Endodermal cell (in vitro differentiated cells): ENCODE measurements at regions not wholly inside any gene's neighbourhood (a gene's known extent, or its start where the extent isn't known, plus 50 kb on each side); places are given as distances from the start of the nearest gene placed in this dataset.

Experiments used
- DNase-seq: peaks from one replicate; pipeline ENCODE4 v3.0.0-alpha.2; 2017
- H3K27ac ChIP-seq: 2 replicates; pipeline ENCODE4 v1.5.1; 2013; ENCODE audit warnings: mild to moderate bottlenecking, low read depth, low read length, moderate library complexity
- H3K27me3 ChIP-seq: 2 replicates; pipeline ENCODE4 v1.6.1; 2013; ENCODE audit warnings: mild to moderate bottlenecking, low read length, moderate library complexity; ENCODE audit not compliant: insufficient read depth, control insufficient read depth, poor library complexity, severe bottlenecking
- H3K36me3 ChIP-seq: 2 replicates; pipeline ENCODE4 v1.7.0; 2013; ENCODE audit warnings: mild to moderate bottlenecking, low read length, moderate library complexity; ENCODE audit not compliant: control insufficient read depth, insufficient read depth
- H3K4me1 ChIP-seq: one replicate; pipeline ENCODE4 v1.7.0; 2013; ENCODE audit warnings: low read length; ENCODE audit not compliant: control insufficient read depth, insufficient read depth
- H3K4me3 ChIP-seq: 2 replicates; pipeline ENCODE4 v1.5.1; 2013; ENCODE audit warnings: mild to moderate bottlenecking, low read length, moderate library complexity
- H3K9ac ChIP-seq: 2 replicates; pipeline ENCODE4 v1.6.1; 2013; ENCODE audit warnings: mild to moderate bottlenecking, low read length, moderate library complexity; ENCODE audit not compliant: poor library complexity, severe bottlenecking; ENCODE audit errors: extremely low read depth
- H3K9me3 ChIP-seq: 2 replicates; pipeline ENCODE4 v1.6.1; 2013; ENCODE audit warnings: mild to moderate bottlenecking, low read length, moderate library complexity; ENCODE audit not compliant: control insufficient read depth
- H3K27ac Mint-ChIP-seq: 2 replicates; pipeline ENCODE4 v1.8.0; 2020; ENCODE audit warnings: mixed read lengths
- H3K27me3 Mint-ChIP-seq: 2 replicates; pipeline ENCODE4 v1.8.0; 2021; ENCODE audit warnings: mild to moderate bottlenecking, mixed read lengths; ENCODE audit not compliant: insufficient read depth
- H3K36me3 Mint-ChIP-seq: 2 replicates; pipeline ENCODE4 v1.8.0; 2020; ENCODE audit warnings: low read depth, mixed read lengths
- H3K4me1 Mint-ChIP-seq: 2 replicates; pipeline ENCODE4 v1.8.0; 2020; ENCODE audit warnings: mixed read lengths
- H3K4me3 Mint-ChIP-seq: 2 replicates; pipeline ENCODE4 v1.8.0; 2020; ENCODE audit warnings: mild to moderate bottlenecking, moderate library complexity, mixed read lengths
- H3K9me3 Mint-ChIP-seq: 2 replicates; pipeline ENCODE4 v1.8.0; 2020; ENCODE audit warnings: mild to moderate bottlenecking, mixed read lengths
- CTCF ChIP-seq: fragments of 200-600 bp; sonication (generic); conservative IDR thresholded peaks from 2 replicates; pipeline ENCODE4 v1.5.0; 2021; ENCODE audit warnings: antibody characterized with exemption, mild to moderate bottlenecking
- WGBS, 2 experiments: methylation state at CpG; one replicate each; pipeline versions ENCODE4 v1.1.5 to v1.1.7; 2013; ENCODE audit warnings: missing lambda C conversion rate in 2 of 2, mixed read lengths in 1 of 2; ENCODE audit not compliant: insufficient coverage in 1 of 2, insufficient read length in 1 of 2; 5-methylcytosine and 5-hydroxymethylcytosine counted together

DNA sequence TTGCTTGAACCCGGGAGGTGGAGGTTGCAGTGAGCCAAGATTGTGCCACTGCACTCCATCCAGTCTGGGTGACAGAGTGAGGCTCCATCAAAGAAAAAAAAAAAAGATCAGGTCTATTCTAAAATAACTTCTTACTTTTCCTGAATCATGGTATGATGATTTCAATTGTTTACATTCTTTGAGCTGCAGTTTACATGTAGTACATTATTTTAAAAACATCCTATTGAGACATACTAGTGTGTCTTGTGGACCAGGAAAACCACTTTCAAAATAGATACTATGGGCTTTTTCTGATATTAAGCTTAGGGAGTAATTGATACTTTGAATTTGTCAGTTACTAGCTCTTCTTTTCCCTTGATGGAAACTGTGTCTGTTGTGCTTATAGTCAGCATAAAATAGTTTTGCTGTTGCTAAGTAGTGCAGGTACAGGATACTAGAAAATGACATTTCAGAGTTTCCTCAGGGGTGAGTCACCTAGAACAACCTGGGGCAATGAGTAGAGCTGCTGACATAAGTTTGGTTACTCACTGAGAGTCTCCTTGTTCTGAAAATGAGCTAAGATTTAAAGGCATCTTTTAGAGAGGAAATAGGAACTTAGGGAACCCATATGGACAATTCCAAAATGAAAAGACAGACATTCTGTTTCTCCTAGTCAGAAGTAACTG is 53.2 kb upstream of the C4orf54 start:
- H3K4me1 ChIP-seq, result peaks cover 4% of the 10 kb centered on the region
- H3K27me3 Mint-ChIP-seq, result no peaks in the 10 kb centered on the region
- H3K36me3 ChIP-seq, result no peaks in the 10 kb centered on the region
- H3K4me3 ChIP-seq, result no peak overlapping the region
- no peak overlapping the region for H3K9ac ChIP-seq
- DNase-seq, result no peak
- H3K4me3 Mint-ChIP-seq, result no peak overlapping the region
- H3K36me3 Mint-ChIP-seq, result no peaks in the 10 kb centered on the region
- no peaks in the 10 kb centered on the region for H3K9me3 Mint-ChIP-seq
- H3K27me3 ChIP-seq, result no peaks in the 10 kb centered on the region
- 95 to 100% methylated on average over 1 of the region's 1 CpG for WGBS, 2 experiments
- no peak overlapping the region for H3K27ac ChIP-seq
- H3K4me1 Mint-ChIP-seq, result peaks cover 13% of the 10 kb centered on the region
- no peak overlapping the region for H3K27ac Mint-ChIP-seq
- no peaks in the 10 kb centered on the region for H3K9me3 ChIP-seq
- TF ChIP-seq CTCF, result no peak

DNA sequence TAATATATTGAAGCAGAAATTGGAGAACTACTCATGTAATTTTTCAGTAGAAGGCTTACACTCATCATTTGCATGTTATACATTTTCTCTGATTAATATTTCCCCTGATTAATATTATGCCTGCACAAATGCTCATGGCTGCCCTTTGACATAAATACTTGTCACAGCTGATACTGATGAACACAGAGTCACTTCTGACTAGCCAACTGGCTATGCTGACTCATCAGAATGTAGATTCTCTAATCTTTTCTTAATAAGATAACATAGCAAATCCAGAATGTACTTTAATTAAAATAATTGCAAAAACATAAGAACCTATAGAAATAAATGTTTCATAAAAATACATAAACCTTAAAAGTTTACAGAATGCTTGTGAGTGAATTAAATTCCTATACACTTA is 52.4 kb upstream of the C4orf54 start:
- no peaks in the 10 kb centered on the region for H3K27me3 Mint-ChIP-seq
- no peak overlapping the region for H3K4me3 ChIP-seq

GRCh38 chr4:99708551-99708950 is 50.9 kb upstream of the C4orf54 start:
- no peak overlapping the region for H3K4me3 Mint-ChIP-seq
- H3K27ac Mint-ChIP-seq, result no peak overlapping the region
- no peaks in the 10 kb centered on the region for H3K4me1 Mint-ChIP-seq

More for the DNA sequence above, 52.4 kb upstream of the C4orf54 start:
- Histone ChIP-seq H3K27ac (no peak overlapping the region), H3K36me3 (no peaks in the 10 kb centered on the region), H3K9me3 (no peaks in the 10 kb centered on the region), H3K27me3 (no peaks in the 10 kb centered on the region), H3K4me1 (no peaks in the 10 kb centered on the region), H3K9ac (no peak overlapping the region)
- peaks cover 3% of the 10 kb centered on the region for H3K9me3 Mint-ChIP-seq
- H3K36me3 Mint-ChIP-seq, result no peaks in the 10 kb centered on the region
- DNase-seq, result no peak
- no peak overlapping the region for H3K27ac Mint-ChIP-seq
- TF ChIP-seq CTCF, result no peak
- H3K4me1 Mint-ChIP-seq, result peaks cover 6% of the 10 kb centered on the region
- no peak overlapping the region for H3K4me3 Mint-ChIP-seq

More at GRCh38 chr4:99708551-99708950, 50.9 kb upstream of the C4orf54 start:
- Mint-ChIP-seq H3K27me3 (no peaks in the 10 kb centered on the region), H3K36me3 (no peaks in the 10 kb centered on the region), H3K9me3 (peaks cover 7% of the 10 kb centered on the region)
- TF ChIP-seq CTCF, result no peak
- Histone ChIP-seq H3K27me3 (no peaks in the 10 kb centered on the region), H3K4me3 (no peak overlapping the region), H3K36me3 (no peaks in the 10 kb centered on the region), H3K27ac (no peak overlapping the region), H3K4me1 (no peaks in the 10 kb centered on the region), H3K9me3 (no peaks in the 10 kb centered on the region), H3K9ac (no peak overlapping the region)
- no peak for DNase-seq
